HFFc6 (cell line): ENCODE measurements at regions not wholly inside any gene's neighbourhood (a gene's known extent, or its start where the extent isn't known, plus 50 kb on each side); places are given as distances from the start of the nearest gene placed in this dataset.
A peak's percentile ranks its signal among the peaks of the same experiment; 100 is the strongest.

Experiments
- DNase-seq: peaks from one replicate; pipeline ENCODE4 v3.0.0-alpha.2; 2018
- H3K27ac Mint-ChIP-seq: 2 replicates; pipeline ENCODE4 v1.8.0; 2020; ENCODE audit warnings: mild to moderate bottlenecking, mixed read lengths
- H3K27me3 Mint-ChIP-seq: 2 replicates; pipeline ENCODE4 v1.8.0; 2021; ENCODE audit warnings: mild to moderate bottlenecking, moderate library complexity, mixed read lengths; ENCODE audit not compliant: insufficient read depth
- H3K36me3 Mint-ChIP-seq: 2 replicates; pipeline ENCODE4 v1.8.0; 2021; ENCODE audit warnings: low read depth, mixed read lengths
- H3K4me1 Mint-ChIP-seq: 2 replicates; pipeline ENCODE4 v1.8.0; 2020; ENCODE audit warnings: low read depth, mixed read lengths
- H3K4me3 Mint-ChIP-seq: 2 replicates; pipeline ENCODE4 v1.8.0; 2020; ENCODE audit warnings: mild to moderate bottlenecking, moderate library complexity, mixed read lengths
- H3K9me3 Mint-ChIP-seq: 2 replicates; pipeline ENCODE4 v1.8.0; 2020; ENCODE audit warnings: mild to moderate bottlenecking, mixed read lengths
- CTCF ChIP-seq: fragments of 200-600 bp; sonication (generic); IDR thresholded peaks from 2 replicates; pipeline ENCODE4 v1.5.0; 2021; ENCODE audit warnings: antibody characterized with exemption, mild to moderate bottlenecking

- Mint-ChIP-seq H3K27ac (no peak overlapping the region), H3K27me3 (peaks cover 3% of the 10 kb centered on the region; the same call in 1 of the 2 replicates), H3K36me3 (no peaks in the 10 kb centered on the region; the same call in 1 of the 2 replicates), H3K4me3 (no peak overlapping the region), H3K9me3 (peaks cover 4% of the 10 kb centered on the region; the same call in 1 of the 2 replicates), H3K4me1 (peaks cover 34% of the 10 kb centered on the region; the same call in 1 of the 2 replicates)
- no peak for DNase-seq
- no peak for TF ChIP-seq CTCF
Observed at GRCh38 chr7:121621937-121622336, 225.8 kb upstream of the FAM3C start.

- Mint-ChIP-seq H3K36me3 (no peaks in the 10 kb centered on the region; the same call in 1 of the 2 replicates), H3K9me3 (peaks cover 4% of the 10 kb centered on the region; the same call in 1 of the 2 replicates), H3K27ac (no peak overlapping the region), H3K27me3 (no peaks in the 10 kb centered on the region; the same call in 1 of the 2 replicates), H3K4me3 (no peak overlapping the region), H3K4me1 (peaks cover 34% of the 10 kb centered on the region; the same call in 1 of the 2 replicates)
- no peak for DNase-seq
- no peak for TF ChIP-seq CTCF
Observed at GRCh38 chr7:121620953-121621606, 225.0 kb upstream of the FAM3C start.

- no peak for DNase-seq
- Mint-ChIP-seq H3K27ac (no peak overlapping the region), H3K36me3 (no peaks in the 10 kb centered on the region; the same call in 1 of the 2 replicates), H3K9me3 (peaks cover 4% of the 10 kb centered on the region; the same call in 1 of the 2 replicates), H3K4me3 (peak overlapping the region; percentile 6; the same call in 1 of the 2 replicates), H3K4me1 (peaks cover 34% of the 10 kb centered on the region; the same call in 1 of the 2 replicates), H3K27me3 (no peaks in the 10 kb centered on the region; the same call in 1 of the 2 replicates)
- TF ChIP-seq CTCF: no peak
Observed at GRCh38 chr7:121620206-121620605, 224.1 kb upstream of the FAM3C start.

- H3K9me3 Mint-ChIP-seq: peaks cover 4% of the 10 kb centered on the region; the same call in 1 of the 2 replicates
Observed at GRCh38 chr7:121618182-121618581, 222.1 kb upstream of the FAM3C start.

GRCh38 chr7:121610243-121610642 is 214.1 kb upstream of the FAM3C start:
- no peaks in the 10 kb centered on the region for H3K36me3 Mint-ChIP-seq
- no peak overlapping the region for H3K27ac Mint-ChIP-seq
- no peak for DNase-seq
- H3K4me1 Mint-ChIP-seq: peaks cover 3% of the 10 kb centered on the region; the same call in 1 of the 2 replicates
- no peaks in the 10 kb centered on the region for H3K9me3 Mint-ChIP-seq
- H3K27me3 Mint-ChIP-seq: no peaks in the 10 kb centered on the region; the same call in 1 of the 2 replicates
- H3K4me3 Mint-ChIP-seq: no peak overlapping the region
- TF ChIP-seq CTCF: no peak

More at GRCh38 chr7:121618182-121618581, 222.1 kb upstream of the FAM3C start:
- no peak overlapping the region for H3K4me3 Mint-ChIP-seq
- no peak for DNase-seq
- no peak for TF ChIP-seq CTCF
- H3K27me3 Mint-ChIP-seq: no peaks in the 10 kb centered on the region; the same call in 1 of the 2 replicates
- no peaks in the 10 kb centered on the region; the same call in 1 of the 2 replicates for H3K36me3 Mint-ChIP-seq
- H3K4me1 Mint-ChIP-seq: peaks cover 29% of the 10 kb centered on the region; the same call in 1 of the 2 replicates
- no peak overlapping the region for H3K27ac Mint-ChIP-seq
